ENCODE measurements at regions not wholly inside any gene's neighbourhood (a gene's known extent, or its start where the extent isn't known, plus 50 kb on each side); places are given as distances from the start of the nearest gene placed in this dataset.
"Not testable (repeated sequence)": the region's sequence is repeated elsewhere in the genome, so short reads cannot be mapped to it uniquely, and the experiment has no call there.

DNA sequence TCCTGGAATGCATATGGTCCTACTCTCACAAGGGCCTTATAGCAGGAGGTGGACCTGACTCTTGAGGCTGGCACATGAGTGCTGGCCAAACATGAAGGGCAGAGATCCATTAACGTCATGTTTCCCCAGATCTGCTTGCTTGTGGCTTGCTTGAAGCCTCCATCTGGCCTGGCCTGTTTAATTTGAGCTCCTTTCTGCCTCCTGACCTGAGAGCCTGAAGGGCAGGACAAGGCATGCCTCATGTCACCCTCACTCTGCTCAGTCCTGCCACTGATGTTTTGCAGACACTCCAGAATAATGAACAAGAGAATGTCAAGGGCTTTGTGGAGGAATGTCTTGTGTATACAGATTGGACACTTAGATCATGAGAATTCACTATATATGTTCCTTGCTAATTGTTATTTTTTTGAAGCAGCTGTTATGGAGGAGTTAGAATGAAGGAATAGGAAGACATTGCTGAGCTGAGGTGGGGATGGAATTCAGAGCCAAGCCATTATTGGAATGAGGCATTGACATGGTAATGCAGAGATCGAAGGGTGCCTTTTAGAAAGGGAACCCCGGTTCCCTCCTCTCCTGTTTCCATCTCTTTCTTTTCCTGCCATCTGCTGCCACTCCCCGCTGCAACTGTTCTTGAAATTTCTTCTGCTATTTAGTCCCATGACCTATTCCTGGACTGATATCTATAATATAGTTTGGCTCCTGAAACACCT, 457.0 kb upstream of the PROX1 start:
- no peak for DNase-seq

DNA sequence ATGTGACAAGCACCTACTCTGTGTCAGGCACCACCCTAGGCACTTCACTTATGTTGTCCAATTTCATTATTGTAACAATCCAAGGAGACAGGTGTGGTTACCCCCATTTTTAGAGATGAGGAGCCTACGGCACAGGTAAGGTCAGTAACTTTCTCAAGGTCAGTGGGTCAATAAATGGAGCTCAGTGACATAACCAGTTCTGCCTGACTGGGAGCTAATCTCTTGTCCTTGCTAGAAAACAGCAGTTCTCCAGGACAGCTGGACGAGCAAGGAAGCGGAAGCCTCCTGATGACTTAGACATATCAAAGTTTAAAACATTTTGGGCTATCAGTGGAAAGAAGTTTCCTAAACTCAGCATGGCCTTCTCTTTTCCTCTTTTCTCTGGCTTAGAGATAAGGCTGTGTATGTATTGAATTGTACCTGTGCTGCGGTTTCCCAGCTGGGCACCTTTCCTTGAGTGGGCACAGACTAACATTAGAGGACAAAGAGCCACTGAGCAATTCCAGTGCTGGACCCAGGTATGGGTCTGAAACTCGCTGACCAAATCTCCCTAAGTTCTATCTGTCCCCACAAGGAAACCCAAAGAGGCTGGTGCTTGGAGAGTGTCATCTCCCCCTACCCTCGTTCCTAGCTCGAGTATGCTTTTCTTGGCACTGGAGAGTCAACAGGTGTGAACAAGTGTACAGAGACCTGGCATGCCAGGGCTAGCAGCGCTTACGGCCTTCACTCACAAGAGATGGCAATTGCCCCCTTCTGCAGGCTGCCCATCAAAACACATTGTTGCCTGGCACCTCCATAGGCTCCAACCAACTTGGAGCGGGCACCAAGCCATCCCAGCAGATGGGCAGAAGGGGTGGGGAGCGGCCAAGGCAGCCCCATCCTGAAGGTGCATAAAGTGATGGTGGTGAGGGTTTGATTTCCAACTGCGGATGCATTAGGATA, 456.1 kb upstream of the PROX1 start:
- DNase-seq, result no peak

DNA sequence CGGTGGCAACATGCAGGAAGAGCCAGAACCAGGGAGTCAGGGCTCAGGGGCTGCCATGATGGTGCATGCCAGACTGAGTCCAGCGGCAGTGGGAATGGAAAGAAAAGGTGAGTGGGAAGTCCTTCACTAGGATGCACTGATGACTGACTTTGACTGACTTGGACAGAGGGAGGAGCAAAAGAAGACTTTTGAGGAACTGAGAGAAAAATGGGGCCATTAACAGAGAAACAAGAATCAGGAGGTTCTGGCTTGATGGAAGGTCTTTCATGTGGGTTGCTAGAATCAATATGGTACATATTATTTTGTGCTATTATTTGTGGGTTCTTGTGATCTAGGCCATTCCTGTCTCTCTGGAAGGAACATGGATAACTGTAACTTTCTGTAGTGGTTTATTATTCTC, 454.6 kb upstream of the PROX1 start:
- no peak for DNase-seq

DNA sequence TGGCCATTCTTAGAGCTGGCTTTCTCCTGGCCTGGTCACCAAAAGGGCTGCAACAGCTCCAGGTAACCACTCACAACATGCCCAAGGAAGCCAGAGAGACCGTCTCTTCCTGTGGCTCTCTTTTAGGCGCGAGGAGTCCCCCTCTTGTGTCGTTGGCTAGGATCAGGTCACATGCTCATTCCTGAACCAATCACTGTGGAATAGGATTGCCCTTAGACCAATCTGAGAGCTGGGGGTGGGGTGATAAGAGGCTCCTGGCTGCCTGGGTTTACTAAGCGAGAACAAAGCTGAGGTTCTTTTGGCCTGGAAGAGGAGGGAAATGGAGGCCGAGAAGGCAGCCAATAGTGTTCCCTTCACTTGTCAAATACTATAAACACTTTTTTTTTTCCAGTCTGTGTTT, 452.1 kb upstream of the PROX1 start:
- DNase-seq, result no peak

DNA sequence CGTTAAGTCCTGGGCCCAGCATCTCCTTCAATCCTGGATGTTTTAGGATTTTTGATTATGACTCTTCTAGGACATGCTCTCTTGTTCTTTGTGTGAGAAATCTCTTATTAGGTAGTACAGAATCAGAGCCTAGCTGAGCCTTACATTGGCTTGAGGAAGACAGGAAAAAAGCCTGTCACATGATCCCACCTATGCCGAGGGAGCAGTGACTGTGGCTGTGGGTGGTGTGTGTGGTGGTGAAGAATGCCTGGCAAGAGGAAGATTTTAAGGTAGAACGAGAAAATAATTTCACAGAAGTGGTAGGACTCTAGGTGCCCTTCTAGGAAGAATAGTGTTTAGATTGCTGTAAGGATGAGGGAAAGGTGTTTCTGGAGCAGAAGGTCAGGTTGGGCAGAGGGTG, 449.5 kb upstream of the PROX1 start:
- DNase-seq, result peak in 1 of 56 donors; percentile 0

DNA sequence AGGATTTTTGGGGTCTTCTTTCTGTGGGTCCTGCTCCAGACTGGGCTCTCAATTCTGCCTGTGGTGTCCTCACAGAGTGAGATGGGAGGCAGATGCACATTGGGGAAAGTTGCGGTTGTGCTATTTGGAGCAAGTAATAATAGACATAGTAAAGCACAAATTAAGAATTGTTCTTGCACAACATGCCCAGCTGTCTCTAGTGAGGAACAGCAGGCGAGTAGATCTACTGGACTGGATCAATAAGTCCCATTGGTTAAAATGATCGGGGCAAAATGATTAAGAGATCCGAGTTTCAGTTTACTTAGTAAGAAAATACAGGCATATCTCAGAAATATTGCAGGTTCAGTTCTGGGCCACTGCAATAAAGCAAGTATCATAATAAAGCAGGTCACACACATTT, 448.3 kb upstream of the PROX1 start:
- DNase-seq, result no peak

DNA sequence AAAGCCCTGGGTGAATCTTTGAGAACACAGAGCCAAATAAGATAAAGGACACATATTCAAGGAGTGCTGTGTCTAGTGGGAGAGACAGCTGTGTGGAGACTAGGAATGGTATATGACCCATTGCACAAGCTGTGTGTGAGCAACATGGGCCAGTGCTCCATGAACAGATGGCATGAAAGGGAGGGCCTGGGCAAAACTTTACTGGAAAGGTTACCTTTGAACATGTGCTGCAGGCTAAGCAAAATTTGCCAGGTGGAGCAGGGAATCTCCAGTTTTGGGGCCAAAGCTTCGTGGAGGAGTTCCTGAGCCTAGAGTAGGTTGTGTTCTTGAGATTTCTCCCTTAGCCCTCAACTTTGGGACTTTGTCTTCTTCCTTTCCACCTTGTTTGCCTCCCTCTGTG, 446.1 kb upstream of the PROX1 start:
- DNase-seq, result no peak

DNA sequence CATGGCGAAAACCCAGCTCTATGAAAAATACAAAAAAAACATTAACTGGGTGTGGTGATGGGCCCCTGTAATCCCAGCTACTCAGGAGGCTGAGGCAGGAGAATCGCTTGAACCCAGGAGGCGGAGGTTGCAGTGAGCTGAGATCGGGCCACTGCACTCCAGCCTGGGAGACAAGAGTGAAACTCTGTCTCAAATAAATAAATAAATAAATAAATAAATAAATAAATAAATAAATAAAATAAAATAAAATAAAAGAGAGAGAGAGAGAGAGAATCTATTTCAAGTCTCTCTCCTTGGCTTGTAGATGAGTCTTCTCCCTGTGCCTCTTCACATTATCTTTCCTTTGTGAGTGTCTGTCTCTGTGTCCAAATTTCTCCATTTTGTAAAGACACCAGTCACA, 442.6 kb upstream of the PROX1 start:
- not testable (repeated sequence) for DNase-seq

DNA sequence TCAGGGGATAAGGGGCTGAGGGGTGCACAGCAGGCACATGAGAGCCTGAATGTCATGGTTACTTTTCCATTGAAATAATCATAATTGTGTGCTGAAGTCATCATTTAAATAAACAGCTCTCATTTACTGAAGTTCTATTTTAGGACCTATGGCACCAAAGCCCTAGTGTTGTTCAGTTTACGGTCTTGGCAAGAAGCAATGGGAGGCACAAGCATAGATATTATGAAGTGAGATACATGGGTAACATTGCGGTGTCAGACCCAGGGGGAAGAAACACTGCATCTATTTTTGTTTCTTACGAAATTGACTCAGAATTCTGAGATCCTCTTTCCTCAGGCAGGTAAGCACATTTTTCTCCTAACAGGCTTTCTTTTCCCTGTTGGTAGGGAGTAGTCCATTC, 437.8 kb upstream of the PROX1 start:
- no peak for DNase-seq

DNA sequence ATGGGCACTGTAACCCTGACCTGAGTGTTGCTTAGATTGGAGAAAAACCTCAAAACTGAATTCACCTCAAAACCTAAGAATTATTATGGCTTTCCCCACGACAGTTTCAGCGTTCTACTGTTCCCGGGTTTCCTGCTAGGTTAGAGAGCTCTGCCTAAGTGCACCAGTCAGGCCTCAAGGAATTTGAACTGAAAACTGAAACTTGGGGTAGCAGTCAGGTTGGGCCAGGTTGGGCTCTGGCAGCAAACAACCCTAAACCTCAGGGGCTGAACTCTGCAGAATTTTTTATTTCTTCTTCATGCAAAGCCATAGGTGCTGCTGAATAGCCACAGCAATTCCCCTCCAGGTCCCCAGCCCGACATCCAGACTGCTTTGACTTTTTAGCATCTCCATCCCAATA, 437.0 kb upstream of the PROX1 start:
- DNase-seq, result no peak

DNA sequence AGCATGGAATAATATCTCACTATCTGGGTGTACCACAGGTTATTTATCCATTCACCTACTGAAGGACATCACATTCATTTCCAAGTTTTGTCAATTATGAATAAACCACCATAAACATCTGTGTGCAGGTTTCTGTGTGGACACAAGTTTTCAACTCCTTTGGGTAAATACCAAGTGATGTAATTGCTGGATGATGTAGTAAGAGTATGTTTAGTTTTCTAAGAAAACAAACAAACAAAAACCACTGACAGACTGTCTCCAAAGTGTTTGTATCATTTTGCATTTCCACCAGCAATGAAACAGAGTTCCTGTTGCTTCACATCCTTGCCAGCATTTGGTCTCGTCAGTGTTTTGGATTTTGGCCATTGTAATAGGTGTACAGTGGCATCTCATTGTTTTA, 435.7 kb upstream of the PROX1 start:
- DNase-seq, result no peak

DNA sequence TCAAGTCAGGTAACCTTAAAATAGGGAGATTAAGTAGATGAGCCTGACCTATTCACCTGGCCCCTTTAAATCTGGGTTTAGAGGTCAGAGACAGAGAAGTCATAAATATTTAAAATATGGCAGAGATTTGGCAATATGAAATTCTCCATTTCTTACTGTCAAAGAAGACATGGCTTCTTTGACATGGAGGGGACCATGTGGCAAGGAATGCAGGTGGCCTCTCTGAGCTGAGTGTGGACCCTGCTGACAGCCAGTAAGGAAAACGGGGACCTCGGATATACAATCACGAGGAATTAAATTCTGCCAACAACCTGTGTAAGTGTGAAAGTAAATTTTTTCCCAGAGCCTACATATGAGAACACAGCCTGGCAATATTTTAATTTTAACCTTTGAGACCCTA, 427.5 kb upstream of the PROX1 start:
- DNase-seq, result no peak

DNA sequence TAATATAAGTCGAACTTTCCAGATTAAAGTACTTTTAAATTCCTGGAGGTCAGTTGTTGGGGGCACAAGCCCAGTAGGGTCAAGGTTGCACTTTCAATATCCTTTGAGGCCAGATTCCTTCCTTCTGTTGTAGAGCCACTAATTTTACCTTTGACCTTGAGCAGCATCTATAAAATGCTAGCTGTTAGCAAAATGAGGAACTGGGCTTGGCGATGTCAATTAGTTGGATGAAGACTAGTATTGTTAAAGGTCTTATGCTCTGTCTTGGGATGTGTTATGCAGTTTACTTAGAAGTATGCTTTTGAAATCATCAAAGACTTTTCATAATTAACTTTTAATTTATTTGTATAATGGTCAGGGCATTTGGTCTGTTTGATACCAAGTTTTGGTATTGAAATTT, 425.9 kb upstream of the PROX1 start:
- no peak for DNase-seq

DNA sequence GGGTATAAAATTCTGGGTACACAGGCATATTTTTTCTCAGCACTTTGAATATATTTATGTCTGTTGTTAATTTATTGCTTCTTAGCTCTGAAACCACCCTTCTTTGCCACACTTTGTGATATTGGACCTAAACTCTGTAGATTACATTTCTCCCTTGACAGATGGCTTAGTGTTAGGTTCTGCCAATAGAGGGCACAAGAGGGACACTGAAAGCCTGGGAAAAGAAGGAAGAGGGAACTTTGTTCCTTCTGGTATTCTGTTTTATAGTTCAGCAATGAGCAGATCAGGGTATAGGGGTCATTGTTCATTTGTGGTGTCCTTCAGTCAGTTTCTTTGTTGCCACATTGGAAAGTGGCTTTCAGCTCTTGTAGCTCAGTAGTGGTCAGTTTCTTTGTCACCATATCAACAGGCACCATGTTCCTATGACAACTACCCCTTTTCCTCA, 423.5 kb upstream of the PROX1 start:
- DNase-seq, result no peak

DNA sequence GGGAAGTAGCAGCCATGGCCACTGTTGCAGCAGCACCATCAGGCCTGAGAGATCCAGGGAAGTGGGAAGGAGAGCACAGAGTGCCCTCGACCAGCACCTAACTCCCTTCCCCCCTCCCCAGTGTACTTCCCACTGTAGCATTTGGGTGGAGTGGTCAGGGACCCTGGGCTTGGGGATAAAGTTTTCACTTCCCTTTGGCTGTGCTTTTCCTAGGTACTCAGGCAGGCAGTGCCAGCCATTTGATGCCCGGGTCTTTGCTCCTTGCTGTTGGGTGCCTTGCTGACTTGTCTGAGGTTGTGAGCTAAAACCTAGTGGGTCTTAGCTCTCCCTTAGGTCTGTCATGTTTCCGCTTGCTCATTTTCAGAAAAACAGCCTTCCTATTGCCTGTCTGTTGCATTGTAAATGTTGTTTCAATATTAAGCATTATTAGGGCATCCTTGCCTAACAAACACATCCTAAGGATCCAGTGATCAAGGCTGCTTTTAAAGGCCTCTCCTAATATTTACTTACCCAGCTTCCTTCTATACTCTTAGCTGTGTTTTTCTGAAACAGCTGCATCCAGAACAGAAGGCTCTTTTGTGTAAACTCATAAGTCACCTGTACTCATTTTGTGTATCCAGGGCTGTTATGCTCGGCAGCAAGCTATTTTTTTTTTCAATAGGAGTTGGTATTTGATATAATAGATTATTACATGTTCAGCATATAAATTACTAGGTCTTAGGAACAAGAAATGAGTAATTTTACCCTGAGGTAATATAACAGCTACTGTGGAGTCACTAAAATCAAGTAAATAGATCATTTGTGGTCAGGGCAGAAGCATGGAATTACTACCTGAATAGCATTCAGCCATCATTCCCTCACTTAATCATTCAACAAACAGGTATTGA, 418.6 kb upstream of the PROX1 start:
- DNase-seq, result no peak

DNA sequence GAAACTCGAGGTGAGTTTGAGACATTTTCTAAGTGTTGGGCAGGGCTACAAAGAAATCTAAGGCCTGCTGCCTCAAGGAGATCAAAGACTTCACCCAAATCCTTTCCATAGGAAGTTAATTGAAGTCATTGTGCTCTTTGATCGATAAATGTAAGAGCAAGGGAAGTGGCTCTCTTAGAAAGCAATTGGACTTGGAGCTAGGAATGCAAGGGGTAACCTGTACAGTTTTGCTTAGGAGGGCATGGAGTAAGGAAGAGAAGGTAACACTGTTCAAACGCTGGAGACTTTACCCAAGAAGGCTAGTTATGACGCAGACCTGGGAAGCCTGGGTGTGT, 418.0 kb upstream of the PROX1 start:
- DNase-seq, result no peak

DNA sequence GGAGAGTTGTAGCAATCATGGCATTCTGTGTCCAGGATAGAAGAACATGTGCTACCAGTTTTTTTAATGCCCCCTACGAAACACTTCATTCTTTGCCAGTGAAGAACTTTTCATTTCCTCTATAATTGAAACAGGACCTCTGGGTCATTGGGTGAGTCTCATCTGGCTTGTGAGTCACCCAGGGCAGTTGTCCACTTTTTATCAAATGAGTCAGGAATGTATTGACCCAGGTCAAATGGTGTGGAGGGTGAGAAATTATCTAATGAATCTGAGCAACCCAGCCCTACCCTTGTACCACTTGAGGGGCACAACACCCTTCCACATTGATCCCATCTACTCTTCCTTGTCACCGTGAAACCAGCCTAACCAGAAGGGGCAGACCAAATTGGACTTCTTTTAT, 417.3 kb upstream of the PROX1 start:
- no peak for DNase-seq

DNA sequence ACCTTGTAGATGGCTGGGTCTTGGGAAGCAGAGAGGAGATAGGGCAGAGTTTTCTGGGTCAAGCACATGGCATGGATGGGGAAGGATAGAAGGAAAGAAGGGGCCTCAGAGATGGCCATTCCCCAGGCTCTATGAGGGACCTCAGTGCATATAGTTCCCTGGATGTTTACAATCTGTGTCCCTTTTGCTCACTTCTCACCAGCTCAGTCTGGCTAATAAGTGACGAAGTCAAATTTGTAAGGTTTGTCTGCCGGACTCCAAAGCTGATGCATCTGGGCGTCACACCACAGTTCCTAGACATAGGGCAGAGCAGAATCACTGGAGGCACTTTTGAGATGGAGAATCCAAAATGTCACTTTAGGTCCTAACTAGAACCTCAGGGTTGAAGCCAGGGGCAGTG, 416.4 kb upstream of the PROX1 start:
- no peak for DNase-seq

DNA sequence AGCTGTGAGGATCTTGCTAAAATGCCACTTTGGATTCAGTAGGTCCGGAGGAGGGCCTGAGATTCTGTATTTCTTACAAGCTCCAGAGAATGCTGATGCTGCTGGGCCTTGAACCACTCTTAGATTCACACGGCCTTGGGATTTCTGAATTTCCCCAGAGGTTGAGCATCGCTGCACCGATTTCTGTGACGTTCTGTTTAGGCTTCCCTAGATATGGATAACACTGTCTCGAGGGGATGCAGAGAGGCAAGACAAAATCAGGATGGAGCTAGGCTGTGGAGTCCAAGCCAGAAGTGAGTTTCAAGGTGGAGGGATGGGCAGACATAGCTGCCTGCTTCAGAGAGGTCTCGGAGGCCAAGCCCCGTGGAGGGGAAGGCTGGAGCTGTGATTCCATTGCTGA, 415.9 kb upstream of the PROX1 start:
- DNase-seq, result no peak

DNA sequence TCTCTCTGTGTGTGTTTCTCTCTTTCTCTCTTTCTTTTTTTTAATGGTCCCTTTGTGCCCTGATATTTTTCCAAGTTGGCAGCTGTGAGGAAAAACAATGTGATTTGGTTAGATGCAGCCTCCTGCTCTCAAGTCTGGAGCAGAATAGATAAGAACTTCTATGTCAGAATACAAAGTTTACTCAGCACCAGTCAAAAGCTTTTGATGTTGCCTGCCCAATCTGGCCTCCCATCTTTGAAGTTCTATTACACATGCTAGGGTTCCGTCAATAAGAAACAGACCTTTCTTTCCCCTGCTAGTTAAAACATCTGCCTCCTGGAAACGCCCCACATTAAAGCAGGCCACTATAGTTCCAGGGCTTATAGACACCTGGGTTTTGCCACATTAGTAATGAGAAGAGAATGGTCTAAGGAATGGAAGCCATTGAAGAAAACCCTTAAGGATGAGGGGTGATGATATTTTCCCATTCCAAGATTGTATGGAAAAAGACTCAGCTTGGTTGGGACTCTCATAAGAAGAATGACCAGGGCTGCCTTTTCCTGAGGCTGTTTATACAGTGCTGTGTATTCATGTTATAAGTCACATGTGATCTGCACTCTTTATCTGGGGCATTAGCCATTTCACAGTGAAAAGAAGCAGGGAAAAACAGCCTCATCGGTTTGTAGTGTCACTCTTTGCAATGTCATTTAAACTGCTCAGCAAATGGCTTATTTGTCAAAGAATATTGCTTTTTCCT, 414.7 kb upstream of the PROX1 start:
- DNase-seq, result no peak

DNA sequence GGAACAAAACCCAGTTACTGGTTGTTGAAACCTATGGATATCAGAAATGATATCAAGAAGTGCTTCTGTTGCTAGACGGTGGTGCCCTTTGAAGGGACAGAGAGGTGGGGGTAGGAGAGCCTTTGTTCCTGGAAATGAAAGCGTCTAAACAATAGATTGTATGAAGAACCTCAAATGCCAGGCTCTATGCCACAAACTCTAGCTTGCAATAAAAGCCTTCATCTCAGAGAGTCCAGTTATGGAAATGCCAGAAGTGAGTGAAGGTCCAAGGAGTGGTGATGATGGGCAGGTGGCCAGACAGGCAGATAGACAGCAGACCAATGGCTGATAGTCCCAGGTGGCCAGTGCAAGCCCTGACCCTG, 414.1 kb upstream of the PROX1 start:
- no peak for DNase-seq
